ENCODE measurements at regions not wholly inside any gene's neighbourhood (a gene's known extent, or its start where the extent isn't known, plus 50 kb on each side); places are given as distances from the start of the nearest gene placed in this dataset.

DNA sequence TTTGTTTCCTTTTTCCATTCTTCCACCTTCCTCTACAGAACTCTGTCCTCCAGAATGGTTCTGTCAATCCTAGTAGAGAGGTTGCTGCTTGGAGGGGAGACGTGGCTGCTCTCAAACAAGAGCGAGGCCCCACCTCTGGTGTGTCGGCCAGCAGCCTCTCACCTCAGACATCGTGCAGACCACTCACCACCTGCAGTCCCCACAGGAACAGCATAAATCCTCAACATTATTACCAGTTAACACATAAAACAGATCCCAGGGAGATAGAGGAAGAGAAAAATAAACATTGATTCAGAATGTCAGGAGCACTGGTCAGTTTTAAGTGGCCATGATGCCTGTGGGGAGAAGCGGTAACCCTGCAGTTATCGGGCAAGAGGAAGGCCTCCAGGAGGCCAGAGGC, 485.9 kb upstream of the DPP6 start:
- TF ChIP-seq CREB1 (CRISPR knock-in tag; IDR thresholded peaks at IDR 0.05) = no peak
- TF ChIP-seq ZNF317 (CRISPR knock-in tag; IDR thresholded peaks at IDR 0.05; ENCODE audit: borderline replicate concordance, low read depth) = no peak

Measured in WTC11 (cell line).